Small intestine (tissue), 7 donors: ENCODE measurements at regions not wholly inside any gene's neighbourhood (a gene's known extent, or its start where the extent isn't known, plus 50 kb on each side); places are given as distances from the start of the nearest gene placed in this dataset.

Experiments
- DNase-seq, 2 donors: peaks; one replicate each; pipeline versions ENCODE4 v3.0.0 to v3.0.0-alpha.2; 2013
- FAIRE-seq: peaks from 2 replicates; lab custom pipeline; 2012; peaks lifted over from hg19 to GRCh38; lab: Jason Lieb, UNC
- H3K27ac ChIP-seq, 3 donors: one replicate each; pipeline ENCODE4 v1.5.1; 2013; ENCODE audit warnings: low read length in 2 of 3, mild to moderate bottlenecking in 2 of 3, control low read depth in 1 of 3, inconsistent platforms in 1 of 3, low read depth in 1 of 3, moderate library complexity in 1 of 3
- H3K27me3 ChIP-seq, 3 donors: one replicate each; pipeline ENCODE4 v1.6.1; 2013; ENCODE audit warnings: low read length in 3 of 3, inconsistent platforms in 1 of 3; ENCODE audit not compliant: control insufficient read depth in 3 of 3, insufficient read depth in 3 of 3
- H3K36me3 ChIP-seq, 3 donors: one replicate each; pipeline ENCODE4 v1.6.1; 2013; ENCODE audit warnings: low read length in 3 of 3, inconsistent platforms in 1 of 3, low read depth in 1 of 3, mild to moderate bottlenecking in 1 of 3, moderate library complexity in 1 of 3; ENCODE audit not compliant: control insufficient read depth in 3 of 3, insufficient read depth in 2 of 3
- H3K4me1 ChIP-seq, 3 donors: one replicate each; pipeline ENCODE4 v1.6.1; 2013; ENCODE audit warnings: low read length in 2 of 3, inconsistent platforms in 1 of 3, low read depth in 1 of 3, mild to moderate bottlenecking in 1 of 3, moderate library complexity in 1 of 3; ENCODE audit not compliant: control insufficient read depth in 3 of 3, insufficient read depth in 2 of 3
- H3K4me3 ChIP-seq, 3 donors: one replicate each; pipeline ENCODE4 v1.5.1; 2013; ENCODE audit warnings: low read length in 3 of 3, control low read depth in 1 of 3, inconsistent platforms in 1 of 3, low read depth in 1 of 3, mild to moderate bottlenecking in 1 of 3, moderate library complexity in 1 of 3
- H3K9me3 ChIP-seq, 2 donors: one replicate each; pipeline ENCODE4 v1.6.1; 2013; ENCODE audit warnings: low read depth in 1 of 2, low read length in 1 of 2; ENCODE audit not compliant: control insufficient read depth in 2 of 2, insufficient read depth in 1 of 2
- WGBS, 3 donors: extraction: QIAGEN DNeasy Blood & Tissue Kit; methylation state at CpG; one replicate each; pipeline ENCODE4 v1.1.7; 2013; 5-methylcytosine and 5-hydroxymethylcytosine counted together
- donor health status: healthy with polysubstance abuse.
- donor health status: control.
- donor health status: control.
- donor health status: Bipolar disorder and iron deficiency.
- donor health status: healthy.

GRCh38 chr18:73850782-73851181 lies 296.9 kb downstream of the FBXO15 start:
- FAIRE-seq, result no peak

GRCh38 chr18:73848656-73849055 lies 299.0 kb downstream of the FBXO15 start:
- no peak for DNase-seq
- Histone ChIP-seq H3K27me3 (peaks cover 0 to 10% (median 2%) of the 10 kb centered on the region in 3 donors), H3K27ac (no peak overlapping the region), H3K4me1 (no peaks in the 10 kb centered on the region), H3K4me3 (no peak overlapping the region), H3K9me3 (no peaks in the 10 kb centered on the region), H3K36me3 (no peaks in the 10 kb centered on the region)
- no peak for FAIRE-seq

More at GRCh38 chr18:73850782-73851181, 296.9 kb downstream of the FBXO15 start:
- Histone ChIP-seq H3K36me3 (no peaks in the 10 kb centered on the region), H3K4me3 (no peak overlapping the region), H3K27ac (no peak overlapping the region), H3K9me3 (no peaks in the 10 kb centered on the region), H3K27me3 (peaks cover 0 to 2% (median 0%) of the 10 kb centered on the region in 3 donors), H3K4me1 (no peaks in the 10 kb centered on the region)
- 69 to 83% (median 73%) methylated on average over 5 of the region's 5 CpGs for WGBS, 3 donors
- no peak for DNase-seq

- 21 to 53% (median 37%) methylated on average over 7 of the region's 7 CpGs for WGBS, 3 donors
- Histone ChIP-seq H3K36me3 (no peaks in the 10 kb centered on the region), H3K4me3 (no peak overlapping the region), H3K9me3 (no peaks in the 10 kb centered on the region), H3K27ac (no peak overlapping the region), H3K27me3 (peaks cover 0 to 13% (median 0%) of the 10 kb centered on the region in 3 donors), H3K4me1 (no peaks in the 10 kb centered on the region)
- DNase-seq (no peak), FAIRE-seq (no peak)
Observed at GRCh38 chr18:73843455-73843854, 304.2 kb downstream of the FBXO15 start.

GRCh38 chr18:73842795-73843394 lies 304.7 kb downstream of the FBXO15 start:
- Histone ChIP-seq H3K4me3 (no peak overlapping the region), H3K27ac (no peak overlapping the region), H3K4me1 (no peaks in the 10 kb centered on the region), H3K27me3 (peaks cover 0 to 13% (median 0%) of the 10 kb centered on the region in 3 donors), H3K9me3 (no peaks in the 10 kb centered on the region), H3K36me3 (no peaks in the 10 kb centered on the region)
- FAIRE-seq, result no peak
- DNase-seq, result peak; percentile 28 to 35
- 1 to 7% (median 6%) methylated on average over 10 of the region's 10 CpGs for WGBS, 3 donors

- 64 to 76% (median 69%) methylated on average over 1 of the region's 1 CpG for WGBS, 3 donors
- no peak for DNase-seq
- Histone ChIP-seq H3K4me3 (no peak overlapping the region), H3K9me3 (no peaks in the 10 kb centered on the region), H3K36me3 (no peaks in the 10 kb centered on the region), H3K27ac (no peak overlapping the region), H3K27me3 (peaks cover 0 to 13% (median 0%) of the 10 kb centered on the region in 3 donors), H3K4me1 (no peaks in the 10 kb centered on the region)
- no peak for FAIRE-seq
Observed at GRCh38 chr18:73841661-73842060, 306.0 kb downstream of the FBXO15 start.

- Histone ChIP-seq H3K4me3 (no peak overlapping the region), H3K27me3 (peaks cover 0 to 13% (median 0%) of the 10 kb centered on the region in 3 donors), H3K36me3 (no peaks in the 10 kb centered on the region), H3K9me3 (no peaks in the 10 kb centered on the region), H3K4me1 (no peaks in the 10 kb centered on the region), H3K27ac (no peak overlapping the region)
- WGBS, 3 donors, result 72 to 78% (median 73%) methylated on average over 11 of the region's 11 CpGs
- FAIRE-seq (no peak), DNase-seq (no peak)
Observed at GRCh38 chr18:73840319-73840945, 307.2 kb downstream of the FBXO15 start.

GRCh38 chr18:73839441-73839840 lies 308.2 kb downstream of the FBXO15 start:
- no peaks in the 10 kb centered on the region for H3K9me3 ChIP-seq
- FAIRE-seq, result no peak
- H3K4me3 ChIP-seq, result no peak overlapping the region
- H3K27ac ChIP-seq, result no peak overlapping the region
- WGBS, 3 donors, result 64 to 68% (median 66%) methylated on average over 4 of the region's 4 CpGs
- H3K4me1 ChIP-seq, result no peaks in the 10 kb centered on the region
- peaks cover 0 to 8% (median 0%) of the 10 kb centered on the region in 3 donors for H3K27me3 ChIP-seq
- no peak for DNase-seq
- no peaks in the 10 kb centered on the region for H3K36me3 ChIP-seq

GRCh38 chr18:73838107-73838506 lies 309.5 kb downstream of the FBXO15 start:
- no peak for FAIRE-seq
- no peaks in the 10 kb centered on the region for H3K36me3 ChIP-seq
- H3K27me3 ChIP-seq, result no peaks in the 10 kb centered on the region

More at GRCh38 chr18:73838107-73838506, 309.5 kb downstream of the FBXO15 start:
- H3K27ac ChIP-seq, result no peak overlapping the region
- H3K4me3 ChIP-seq, result no peak overlapping the region
- no peaks in the 10 kb centered on the region for H3K9me3 ChIP-seq
- no peaks in the 10 kb centered on the region for H3K4me1 ChIP-seq
- no peak for DNase-seq
